ENCODE measurements at regions not wholly inside any gene's neighbourhood (a gene's known extent, or its start where the extent isn't known, plus 50 kb on each side); places are given as distances from the start of the nearest gene placed in this dataset.

DNA sequence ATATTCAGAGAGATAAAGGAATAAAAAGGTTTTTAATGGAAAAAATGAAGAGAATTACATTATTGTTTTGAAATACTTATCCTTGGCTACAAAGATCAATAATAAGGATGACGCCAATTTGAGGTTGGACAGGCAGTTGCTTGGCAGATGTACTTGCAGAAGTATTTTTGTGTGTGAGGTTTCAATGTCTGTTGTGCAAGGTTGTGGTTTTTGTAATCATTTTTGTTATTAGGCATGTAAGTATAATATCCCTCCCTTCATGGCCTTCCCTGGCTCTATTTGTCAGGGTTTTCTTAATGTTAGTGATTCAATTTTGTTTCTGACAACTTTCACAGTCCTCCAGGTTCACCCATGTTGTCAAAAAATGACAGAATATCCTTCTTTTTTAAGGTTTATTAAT, 105.9 kb downstream of the OTOL1 start:
- TF ChIP-seq, protein P1, sequence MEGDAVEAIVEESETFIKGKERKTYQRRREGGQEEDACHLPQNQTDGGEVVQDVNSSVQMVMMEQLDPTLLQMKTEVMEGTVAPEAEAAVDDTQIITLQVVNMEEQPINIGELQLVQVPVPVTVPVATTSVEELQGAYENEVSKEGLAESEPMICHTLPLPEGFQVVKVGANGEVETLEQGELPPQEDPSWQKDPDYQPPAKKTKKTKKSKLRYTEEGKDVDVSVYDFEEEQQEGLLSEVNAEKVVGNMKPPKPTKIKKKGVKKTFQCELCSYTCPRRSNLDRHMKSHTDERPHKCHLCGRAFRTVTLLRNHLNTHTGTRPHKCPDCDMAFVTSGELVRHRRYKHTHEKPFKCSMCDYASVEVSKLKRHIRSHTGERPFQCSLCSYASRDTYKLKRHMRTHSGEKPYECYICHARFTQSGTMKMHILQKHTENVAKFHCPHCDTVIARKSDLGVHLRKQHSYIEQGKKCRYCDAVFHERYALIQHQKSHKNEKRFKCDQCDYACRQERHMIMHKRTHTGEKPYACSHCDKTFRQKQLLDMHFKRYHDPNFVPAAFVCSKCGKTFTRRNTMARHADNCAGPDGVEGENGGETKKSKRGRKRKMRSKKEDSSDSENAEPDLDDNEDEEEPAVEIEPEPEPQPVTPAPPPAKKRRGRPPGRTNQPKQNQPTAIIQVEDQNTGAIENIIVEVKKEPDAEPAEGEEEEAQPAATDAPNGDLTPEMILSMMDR (conservative IDR thresholded peaks at IDR 0.05): no peak
- no peaks in the 10 kb centered on the region for H3K9me3 ChIP-seq (ENCODE audit: control insufficient read depth, low read depth, low read length)
- no peak overlapping the region for H3T11ph ChIP-seq (ENCODE audit: low read length)
- no peaks in the 10 kb centered on the region for H3K4me1 ChIP-seq (ENCODE audit: insufficient read depth, low read length)
- H3K4ac ChIP-seq (ENCODE audit: low read depth, low read length): no peak overlapping the region
- no peaks in the 10 kb centered on the region for H4K20me1 ChIP-seq (ENCODE audit: control insufficient read depth, insufficient read depth, insufficient read length)
- no peaks in the 10 kb centered on the region for H3K27me3 ChIP-seq (ENCODE audit: insufficient read depth, low read length)
- H3K79me1 ChIP-seq (ENCODE audit: insufficient read depth, low read depth, low read length, poor library complexity, severe bottlenecking): no peaks in the 10 kb centered on the region
- Mint-ChIP-seq H3K4me1 (peaks cover 15 to 18% of the 10 kb centered on the region in 2 experiments), H3K36me3 (ENCODE audit: insufficient read depth in 1 of 3, low read depth in 3 of 3) (no peaks in the 10 kb centered on the region), H3K27ac (no peak overlapping the region), H3K27me3 (ENCODE audit: low read depth) (no peaks in the 10 kb centered on the region), H3K9me3 (peaks cover 0 to 1% of the 10 kb centered on the region in 2 experiments; a peak in 1 of 5 replicates), H3K4me3 (no peak overlapping the region)
- no peak overlapping the region for H3K18ac ChIP-seq (ENCODE audit: insufficient read length, low read depth, low read length)
- no peak overlapping the region for H4K91ac ChIP-seq (ENCODE audit: insufficient read length, low read depth, low read length)
- H2BK12ac ChIP-seq (ENCODE audit: insufficient read length, low read depth, low read length): no peak overlapping the region
- no peak overlapping the region for H3K56ac ChIP-seq (ENCODE audit: insufficient read length, low read depth, low read length)
- no peak overlapping the region for H2AK5ac ChIP-seq (ENCODE audit: insufficient read length, low read length)
- no peak overlapping the region for H2BK20ac ChIP-seq (ENCODE audit: low read depth, low read length, poor library complexity, severe bottlenecking)
- no CpG with 5 or more reads among the region's 1 CpG for WGBS (ENCODE audit: extremely low coverage, insufficient read length, low lambda C conversion rate)
- H3K4me2 ChIP-seq (ENCODE audit: insufficient read depth, insufficient read length, low read length): no peak overlapping the region
- no peak overlapping the region for H2BK5ac ChIP-seq (ENCODE audit: insufficient read length, low read length)
- no peaks in the 10 kb centered on the region for H3K23me2 ChIP-seq (ENCODE audit: insufficient read length, low read depth, low read length, poor library complexity, severe bottlenecking)
- no peak overlapping the region for H3K27ac ChIP-seq (ENCODE audit: insufficient read length, low read depth, low read length)
- H3K9ac ChIP-seq (ENCODE audit: extremely low read depth, insufficient read length, low read length): no peak overlapping the region
- H2AFZ ChIP-seq (ENCODE audit: low read length): no peak overlapping the region
- H3K79me2 ChIP-seq (ENCODE audit: insufficient read depth, low read length): no peaks in the 10 kb centered on the region
- no peak overlapping the region for H4K8ac ChIP-seq (replicated peaks; ENCODE audit: insufficient read length, low read depth, low read length)
- no peak for DNase-seq
- no peak overlapping the region for H3K14ac ChIP-seq (ENCODE audit: insufficient read depth, low read length)
- no peak overlapping the region for H2BK15ac ChIP-seq (ENCODE audit: low read depth, low read length)
- no peak overlapping the region for H2BK120ac ChIP-seq (ENCODE audit: low read depth, low read length, poor library complexity, severe bottlenecking)
- no peak overlapping the region for H4K5ac ChIP-seq (ENCODE audit: insufficient read length, low read depth, low read length)
- H3K23ac ChIP-seq (ENCODE audit: insufficient read length, low read depth, low read length): no peak overlapping the region

Data from H9 (cell line).